GM19035 (cell line): ENCODE measurements at regions not wholly inside any gene's neighbourhood (a gene's known extent, or its start where the extent isn't known, plus 50 kb on each side); places are given as distances from the start of the nearest gene placed in this dataset.

Experiments
- ATAC-seq: cut with Tn5 transposase; IDR thresholded peaks from one replicate; pipeline ENCODE4 v1.9.1; 2021; ENCODE audit not compliant: unreplicated experiment

GRCh38 chr22:49116486-49117120 lies 711.1 kb downstream of the BRD1 start:
- no peak for ATAC-seq

- ATAC-seq, result no peak
Observed at GRCh38 chr22:49116021-49116420, 711.7 kb downstream of the BRD1 start.

DNA sequence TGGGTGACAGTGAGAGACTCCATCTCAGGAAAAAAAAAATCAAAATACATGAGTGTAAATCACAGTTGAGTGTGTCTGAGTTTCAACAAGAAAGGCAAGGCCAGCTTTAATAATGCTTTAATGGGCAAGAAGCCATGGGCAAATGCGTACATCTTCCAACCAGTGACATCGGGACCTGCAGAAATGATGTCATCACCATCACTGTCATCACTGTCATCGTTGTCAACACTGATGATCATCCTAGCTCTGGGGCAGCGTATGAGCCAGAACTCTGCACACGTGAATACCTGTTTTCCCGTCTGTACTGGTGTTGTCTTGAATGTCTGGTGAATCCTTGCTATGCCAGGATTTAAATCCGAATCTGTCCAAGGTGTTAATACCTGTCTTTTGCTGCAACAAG lies 712.5 kb downstream of the BRD1 start:
- ATAC-seq, result no peak

GRCh38 chr22:49113758-49114157 lies 713.9 kb downstream of the BRD1 start:
- no peak for ATAC-seq

GRCh38 chr22:49112661-49113626 lies 714.7 kb downstream of the BRD1 start:
- no peak for ATAC-seq

DNA sequence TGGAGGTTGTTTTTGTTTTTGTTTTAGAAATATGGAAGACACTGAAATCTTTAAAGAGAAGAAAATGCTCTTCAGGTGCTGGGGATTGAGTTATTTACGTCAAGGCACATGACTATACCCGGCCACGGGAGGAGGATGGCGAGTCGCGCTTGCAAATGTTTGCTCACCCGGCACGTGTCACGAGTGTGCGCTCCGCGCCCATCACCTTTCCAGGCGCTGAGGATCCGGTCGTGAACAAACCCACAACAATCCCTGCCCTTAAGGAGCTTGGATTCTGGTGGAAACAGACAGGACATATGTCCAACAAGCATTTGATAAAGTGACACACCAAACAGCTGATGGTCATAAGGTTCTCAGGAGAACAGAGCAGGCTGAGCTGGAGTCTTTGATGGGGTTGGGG lies 715.5 kb downstream of the BRD1 start:
- ATAC-seq, result no peak

- no peak for ATAC-seq
Observed at GRCh38 chr22:49111085-49111484, 716.6 kb downstream of the BRD1 start.

DNA sequence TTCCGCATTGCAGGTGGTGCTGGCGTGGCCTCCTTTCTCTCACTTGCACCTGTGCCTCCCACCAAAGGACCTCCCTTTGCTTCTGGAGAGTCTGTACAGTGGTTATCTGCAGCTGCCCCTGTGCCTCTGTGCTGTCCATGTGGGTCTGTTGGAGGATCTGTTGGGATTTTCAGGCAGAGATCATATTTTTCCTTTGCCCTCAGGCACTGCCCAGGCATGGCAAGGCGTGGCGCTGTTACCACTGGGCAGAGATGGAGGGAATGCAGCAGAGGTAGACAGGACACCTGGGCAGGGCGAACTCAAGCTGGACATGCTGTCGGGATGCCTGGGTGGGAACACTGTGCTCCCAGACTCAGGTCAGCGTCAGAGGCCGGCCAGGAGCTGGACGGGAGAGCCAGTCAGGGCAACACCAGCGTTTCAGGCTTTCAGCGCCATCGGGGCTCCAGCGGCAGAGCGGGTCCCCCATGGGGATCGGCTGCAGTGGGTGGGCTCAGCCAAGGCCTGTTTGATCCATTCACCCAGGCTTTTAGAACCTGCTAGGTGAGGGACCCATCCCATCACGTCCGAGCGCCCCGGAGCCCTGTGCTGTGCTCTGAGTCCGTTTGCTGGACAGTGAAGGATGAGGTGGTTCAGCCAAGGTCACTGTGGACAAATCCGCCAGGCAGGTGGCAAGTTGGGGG lies 718.9 kb downstream of the BRD1 start:
- no peak for ATAC-seq

- no peak for ATAC-seq
Observed at GRCh38 chr22:49107961-49108530, 719.6 kb downstream of the BRD1 start.

- ATAC-seq, result no peak
Observed at GRCh38 chr22:49107561-49107960, 720.1 kb downstream of the BRD1 start.

DNA sequence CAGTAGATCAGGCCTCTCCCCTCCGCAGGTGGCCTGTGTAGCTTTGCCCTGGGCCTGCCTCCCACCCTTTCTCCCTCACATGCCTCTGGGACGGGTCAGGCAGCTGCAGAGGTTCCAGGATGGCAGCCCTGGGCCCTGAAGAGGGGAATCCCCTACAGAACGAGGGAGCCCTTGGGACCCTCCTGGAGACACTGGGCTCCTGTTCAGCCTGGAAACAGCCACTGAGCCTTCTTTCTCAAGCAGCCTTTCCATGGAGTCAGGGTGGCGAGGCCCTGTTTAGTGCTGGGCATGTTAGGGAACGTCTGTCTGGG lies 720.9 kb downstream of the BRD1 start:
- no peak for ATAC-seq

DNA sequence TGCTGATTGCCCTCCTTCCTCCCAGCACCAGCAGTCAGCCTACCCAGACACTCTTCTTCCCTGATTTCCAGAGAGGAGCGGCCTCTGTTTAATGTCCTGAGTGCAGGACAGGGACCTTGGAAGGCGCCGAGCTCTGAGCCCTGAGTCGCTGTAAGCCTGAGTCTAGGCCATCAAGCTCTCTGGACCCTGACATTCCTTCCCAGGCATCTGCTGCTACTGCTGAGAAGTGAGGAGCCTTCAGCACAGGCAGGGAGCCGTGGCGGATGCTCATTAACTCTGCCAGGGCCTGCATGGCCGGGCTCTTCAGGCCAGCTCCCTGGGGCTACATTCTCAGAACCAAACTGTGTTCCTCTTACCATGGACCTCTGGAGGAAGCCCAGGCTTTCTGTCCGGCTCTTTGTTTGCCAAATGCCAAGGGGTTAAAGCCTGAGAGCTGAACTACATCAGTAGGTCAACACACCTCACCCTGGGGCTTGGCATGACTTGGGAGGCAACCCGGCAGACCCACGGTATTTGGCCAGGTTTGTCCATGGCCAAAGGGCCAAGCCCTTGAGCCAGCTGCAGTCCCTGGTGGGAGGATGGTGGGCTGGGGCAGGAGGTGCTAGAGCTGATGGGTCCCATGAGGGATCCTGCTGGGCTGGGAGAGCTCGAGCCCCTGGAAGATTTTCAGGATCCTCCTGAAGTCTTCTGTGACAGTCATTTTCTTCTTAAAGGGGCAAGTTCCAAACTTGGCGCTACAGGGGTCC lies 721.4 kb downstream of the BRD1 start:
- no peak for ATAC-seq

GRCh38 chr22:49104434-49104833 lies 723.2 kb downstream of the BRD1 start:
- ATAC-seq, result no peak

DNA sequence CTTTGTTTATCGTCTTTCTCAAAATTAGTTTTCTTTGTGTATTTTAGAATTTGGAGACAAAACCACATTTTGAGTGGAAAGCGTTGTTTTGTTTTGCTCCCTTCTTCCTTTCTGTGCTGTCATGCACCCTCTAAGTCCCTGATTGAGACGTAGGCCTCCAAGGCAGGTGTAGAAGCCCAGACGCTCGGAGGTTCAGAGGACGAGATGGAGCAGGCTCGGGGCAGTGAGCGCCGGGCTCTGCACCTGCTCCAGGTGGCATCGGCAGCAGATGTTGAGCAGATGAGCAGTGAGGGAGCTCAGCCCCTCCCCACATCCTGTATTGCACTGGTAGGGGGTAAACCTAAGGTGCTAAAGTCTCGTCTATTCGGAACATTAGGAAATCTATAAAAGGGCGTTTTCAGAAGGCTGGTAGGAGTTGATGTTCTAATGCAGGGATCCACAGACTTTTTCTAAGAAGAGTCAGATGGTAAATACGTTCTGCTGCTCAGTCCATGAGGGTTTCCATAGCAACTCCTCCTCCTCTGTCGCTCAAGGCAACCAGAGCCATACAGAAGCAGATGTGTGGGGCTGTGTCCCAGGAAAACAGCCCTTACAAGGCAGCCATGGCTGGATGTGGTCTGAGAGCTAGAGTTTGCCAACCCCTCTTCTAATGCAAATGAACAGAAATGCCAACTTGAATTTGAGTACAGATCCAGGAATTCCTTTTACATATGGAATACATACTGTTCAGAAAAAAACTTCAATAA lies 724.2 kb downstream of the BRD1 start:
- ATAC-seq, result no peak

- no peak for ATAC-seq
Observed at GRCh38 chr22:49102367-49102766, 725.3 kb downstream of the BRD1 start.

- ATAC-seq, result no peak
Observed at GRCh38 chr22:49101873-49102272, 725.8 kb downstream of the BRD1 start.

GRCh38 chr22:49101225-49101624 lies 726.4 kb downstream of the BRD1 start:
- ATAC-seq, result no peak

DNA sequence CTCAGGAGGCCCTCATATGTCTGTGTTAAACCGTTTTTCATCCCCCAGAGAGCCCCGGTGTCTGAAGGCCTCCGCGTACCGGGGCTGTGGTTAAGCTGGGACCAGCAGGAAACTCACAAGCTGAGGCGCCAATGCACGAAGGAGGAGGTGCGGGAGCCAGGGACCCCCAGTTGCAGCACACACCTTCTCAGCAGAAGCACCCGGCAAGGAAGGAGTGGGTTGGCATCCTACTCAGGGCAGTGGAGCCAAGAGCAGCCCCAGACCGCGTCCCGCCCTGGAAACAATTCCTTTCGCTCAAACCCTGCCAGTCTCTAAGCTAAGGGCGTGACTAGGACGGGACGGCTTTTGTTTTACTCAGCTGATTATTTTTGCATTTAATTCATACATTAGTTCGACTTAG lies 726.9 kb downstream of the BRD1 start:
- ATAC-seq, result no peak

DNA sequence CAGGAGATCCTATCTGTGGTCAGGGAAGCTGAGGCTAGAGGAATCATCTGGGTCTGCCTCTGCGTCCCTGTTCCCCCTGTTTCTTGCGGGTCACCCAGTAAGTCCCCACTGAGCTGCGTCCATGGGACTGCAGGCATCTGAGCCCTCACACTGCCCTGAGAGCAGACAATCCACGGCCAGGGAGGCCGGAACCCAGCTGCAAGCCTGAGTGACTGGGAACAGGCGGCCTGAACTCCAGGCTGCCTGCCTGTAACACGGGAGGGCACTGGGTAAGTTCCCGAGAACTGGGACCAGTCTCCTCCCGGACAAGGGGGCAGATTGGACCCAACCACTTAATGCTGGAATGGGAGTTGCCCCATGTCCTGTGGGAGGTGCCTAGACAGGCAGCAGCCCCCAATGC lies 727.4 kb downstream of the BRD1 start:
- ATAC-seq, result no peak

DNA sequence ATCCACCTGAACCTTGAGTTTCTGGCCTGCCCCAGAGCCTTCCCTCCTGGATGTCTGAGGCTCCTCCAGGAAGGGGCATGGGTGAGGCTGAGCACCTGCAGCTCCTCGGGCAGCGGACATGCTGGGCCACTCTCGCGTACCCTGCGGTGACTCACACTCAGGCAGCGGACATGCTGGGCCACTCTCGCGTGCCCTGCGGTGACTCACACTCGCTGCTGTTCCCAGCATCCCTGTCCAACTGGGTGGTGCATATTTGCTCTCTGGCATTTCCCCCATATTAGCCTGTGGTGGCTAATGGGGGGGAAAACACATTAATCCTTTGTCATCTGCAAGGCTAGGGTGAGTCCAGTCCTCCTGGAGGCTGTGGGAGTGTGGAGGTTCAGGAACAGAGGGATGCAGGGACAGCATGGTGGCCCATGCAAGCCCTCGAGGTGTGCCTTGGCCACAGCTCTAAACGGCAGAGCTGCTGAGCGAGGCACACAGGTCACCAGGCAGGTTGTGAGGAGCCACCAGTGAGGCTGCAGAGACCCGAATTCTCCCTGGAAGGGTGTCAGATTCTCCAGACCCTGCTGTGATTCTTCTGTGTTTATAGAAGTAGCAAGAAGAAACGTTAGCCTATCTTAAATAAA lies 728.1 kb downstream of the BRD1 start:
- ATAC-seq, result no peak
